ENCODE measurements at regions not wholly inside any gene's neighbourhood (a gene's known extent, or its start where the extent isn't known, plus 50 kb on each side); places are given as distances from the start of the nearest gene placed in this dataset.

GRCh38 chr3:104275199-104275598 is 1091.5 kb upstream of the ALCAM start:
- no peak for TF ChIP-seq CTCF (IDR thresholded peaks at IDR 0.05; ENCODE audit: borderline replicate concordance, extremely low read depth, low read length, poor library complexity, severe bottlenecking)
- no peak for TF ChIP-seq EZH2 (IDR thresholded peaks at IDR 0.05; ENCODE audit: borderline replicate concordance, low read depth, low read length, severe bottlenecking)
